Liver (tissue), 3 donors: ENCODE measurements at regions not wholly inside any gene's neighbourhood (a gene's known extent, or its start where the extent isn't known, plus 50 kb on each side); places are given as distances from the start of the nearest gene placed in this dataset.

ENCODE experiments used
- EGR1 ChIP-seq, 2 donors: IDR thresholded peaks; 2 replicates each; pipeline ENCODE4 v1.6.1; 2016 to 2018; ENCODE audit warnings: antibody characterized with exemption in 2 of 2, low read depth in 2 of 2
- SP1 ChIP-seq: IDR thresholded peaks from 2 replicates; pipeline ENCODE4 v1.6.1; 2018; ENCODE audit warnings: antibody characterized with exemption, mild to moderate bottlenecking
- TAF1 ChIP-seq: conservative IDR thresholded peaks from 2 replicates; pipeline ENCODE4 v1.6.1; 2016; ENCODE audit warnings: antibody characterized with exemption, mild to moderate bottlenecking
- YY1 ChIP-seq: IDR thresholded peaks from 2 replicates; pipeline ENCODE4 v1.6.1; 2016; ENCODE audit warnings: antibody characterized with exemption, mild to moderate bottlenecking
- TF ChIP-seq, protein P1 (sequence below): IDR thresholded peaks from 2 replicates; pipeline ENCODE4 v1.6.1; 2016; ENCODE audit warnings: antibody characterized with exemption
- TF ChIP-seq, protein P2 (sequence below): fragments of 150-350 bp; IDR thresholded peaks from 2 replicates; pipeline ENCODE4 v1.5.1; 2017; ENCODE audit warnings: improper control_type of control experiment, low read depth, low read length; ENCODE audit not compliant: missing input control
- donor health status: healthy.
- donor health status: healthy.

DNA sequence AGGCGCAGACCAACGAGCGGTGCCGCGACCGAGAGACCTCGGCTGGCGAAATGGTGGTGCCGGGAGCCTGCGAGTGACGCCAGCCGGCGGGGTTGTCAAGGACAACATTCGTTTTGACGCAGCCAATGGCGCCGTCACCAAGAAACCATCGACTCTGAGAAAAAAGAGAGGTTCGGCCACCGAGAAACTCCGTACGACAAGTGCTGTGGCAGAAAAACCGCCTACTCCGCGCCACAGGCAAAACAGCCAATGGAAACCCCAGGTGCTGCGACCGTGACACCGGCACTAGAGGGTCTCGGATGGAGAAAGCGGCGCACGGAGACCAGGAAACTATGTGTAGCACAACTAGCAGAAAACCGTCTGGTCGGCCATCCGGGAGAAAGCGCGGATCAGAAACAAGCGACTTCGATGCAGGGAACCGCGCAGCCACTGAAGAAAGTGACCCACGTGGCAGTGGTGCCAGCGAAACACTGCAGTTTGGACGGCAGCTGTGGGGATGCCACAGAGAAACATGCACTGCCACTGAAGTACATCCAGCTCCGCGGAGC, 88.8 kb downstream of the ANXA2R start:
- TF ChIP-seq, protein P1, sequence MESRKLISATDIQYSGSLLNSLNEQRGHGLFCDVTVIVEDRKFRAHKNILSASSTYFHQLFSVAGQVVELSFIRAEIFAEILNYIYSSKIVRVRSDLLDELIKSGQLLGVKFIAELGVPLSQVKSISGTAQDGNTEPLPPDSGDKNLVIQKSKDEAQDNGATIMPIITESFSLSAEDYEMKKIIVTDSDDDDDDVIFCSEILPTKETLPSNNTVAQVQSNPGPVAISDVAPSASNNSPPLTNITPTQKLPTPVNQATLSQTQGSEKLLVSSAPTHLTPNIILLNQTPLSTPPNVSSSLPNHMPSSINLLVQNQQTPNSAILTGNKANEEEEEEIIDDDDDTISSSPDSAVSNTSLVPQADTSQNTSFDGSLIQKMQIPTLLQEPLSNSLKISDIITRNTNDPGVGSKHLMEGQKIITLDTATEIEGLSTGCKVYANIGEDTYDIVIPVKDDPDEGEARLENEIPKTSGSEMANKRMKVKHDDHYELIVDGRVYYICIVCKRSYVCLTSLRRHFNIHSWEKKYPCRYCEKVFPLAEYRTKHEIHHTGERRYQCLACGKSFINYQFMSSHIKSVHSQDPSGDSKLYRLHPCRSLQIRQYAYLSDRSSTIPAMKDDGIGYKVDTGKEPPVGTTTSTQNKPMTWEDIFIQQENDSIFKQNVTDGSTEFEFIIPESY, result no peak
- TF ChIP-seq, protein P2, sequence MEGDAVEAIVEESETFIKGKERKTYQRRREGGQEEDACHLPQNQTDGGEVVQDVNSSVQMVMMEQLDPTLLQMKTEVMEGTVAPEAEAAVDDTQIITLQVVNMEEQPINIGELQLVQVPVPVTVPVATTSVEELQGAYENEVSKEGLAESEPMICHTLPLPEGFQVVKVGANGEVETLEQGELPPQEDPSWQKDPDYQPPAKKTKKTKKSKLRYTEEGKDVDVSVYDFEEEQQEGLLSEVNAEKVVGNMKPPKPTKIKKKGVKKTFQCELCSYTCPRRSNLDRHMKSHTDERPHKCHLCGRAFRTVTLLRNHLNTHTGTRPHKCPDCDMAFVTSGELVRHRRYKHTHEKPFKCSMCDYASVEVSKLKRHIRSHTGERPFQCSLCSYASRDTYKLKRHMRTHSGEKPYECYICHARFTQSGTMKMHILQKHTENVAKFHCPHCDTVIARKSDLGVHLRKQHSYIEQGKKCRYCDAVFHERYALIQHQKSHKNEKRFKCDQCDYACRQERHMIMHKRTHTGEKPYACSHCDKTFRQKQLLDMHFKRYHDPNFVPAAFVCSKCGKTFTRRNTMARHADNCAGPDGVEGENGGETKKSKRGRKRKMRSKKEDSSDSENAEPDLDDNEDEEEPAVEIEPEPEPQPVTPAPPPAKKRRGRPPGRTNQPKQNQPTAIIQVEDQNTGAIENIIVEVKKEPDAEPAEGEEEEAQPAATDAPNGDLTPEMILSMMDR, result no peak
- TF ChIP-seq YY1 (peak; percentile 33), EGR1 (IDR thresholded peaks at IDR 0.05; ENCODE audit: low read depth in 2 of 2) (no peak), SP1 (no peak), TAF1 (no peak)
